GM19463 (cell line): ENCODE measurements at regions not wholly inside any gene's neighbourhood (a gene's known extent, or its start where the extent isn't known, plus 50 kb on each side); places are given as distances from the start of the nearest gene placed in this dataset.

ENCODE experiments used
- ATAC-seq: cut with Tn5 transposase; IDR thresholded peaks from one replicate; pipeline ENCODE4 v1.9.1; 2021; ENCODE audit warnings: mild to moderate bottlenecking, moderate library complexity; ENCODE audit not compliant: unreplicated experiment

DNA sequence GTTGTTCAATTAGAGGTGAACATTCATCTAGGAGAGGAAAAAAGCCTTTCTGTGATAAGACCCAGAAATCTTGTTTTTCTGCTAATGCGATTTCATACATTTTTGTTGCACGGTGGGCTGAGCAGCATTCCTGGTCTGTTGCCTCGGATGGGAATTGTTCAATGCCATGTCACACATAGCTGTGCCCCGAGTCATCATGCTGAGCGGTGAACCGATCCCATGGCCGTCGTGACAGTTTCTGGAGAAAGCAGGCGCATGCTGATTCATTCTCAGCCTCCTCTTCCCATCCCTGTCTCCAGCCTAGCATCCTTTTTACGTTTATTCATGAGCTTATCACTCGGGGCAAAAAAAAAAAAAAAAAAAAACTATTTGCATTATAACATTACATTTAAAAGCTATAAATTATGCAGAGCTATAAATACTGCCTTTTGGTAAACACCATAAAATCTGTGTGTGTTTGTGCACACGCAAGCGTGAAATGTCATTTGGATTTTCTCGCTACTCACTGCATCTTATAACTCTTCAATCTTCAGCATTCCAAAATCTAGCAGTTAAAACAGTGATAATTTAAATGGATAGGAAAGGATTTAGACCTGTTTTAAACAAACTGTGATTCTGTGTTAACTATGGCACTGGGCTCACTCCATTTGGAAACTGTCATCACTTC is 58.9 kb upstream of the IFNGR1 start:
- ATAC-seq = no peak

DNA sequence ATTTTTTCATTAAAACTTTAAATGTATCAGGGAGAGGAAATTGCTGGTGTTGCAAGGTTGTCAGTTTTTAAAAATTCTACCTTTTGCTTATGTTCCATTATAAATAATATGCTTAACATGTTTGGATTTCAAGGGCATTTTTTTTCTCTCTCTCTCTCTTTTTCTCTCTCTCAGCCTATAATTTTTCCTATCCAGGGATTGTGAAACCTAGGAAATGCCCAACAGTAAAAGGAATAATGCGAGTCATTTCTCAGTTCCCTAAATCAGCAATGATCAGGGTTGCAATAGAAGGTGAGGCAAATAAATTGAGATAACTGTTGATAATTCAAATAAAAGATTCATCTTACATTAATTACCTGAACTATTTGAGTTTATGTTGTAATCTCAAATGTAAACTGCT is 53.2 kb upstream of the IFNGR1 start:
- no peak for ATAC-seq

DNA sequence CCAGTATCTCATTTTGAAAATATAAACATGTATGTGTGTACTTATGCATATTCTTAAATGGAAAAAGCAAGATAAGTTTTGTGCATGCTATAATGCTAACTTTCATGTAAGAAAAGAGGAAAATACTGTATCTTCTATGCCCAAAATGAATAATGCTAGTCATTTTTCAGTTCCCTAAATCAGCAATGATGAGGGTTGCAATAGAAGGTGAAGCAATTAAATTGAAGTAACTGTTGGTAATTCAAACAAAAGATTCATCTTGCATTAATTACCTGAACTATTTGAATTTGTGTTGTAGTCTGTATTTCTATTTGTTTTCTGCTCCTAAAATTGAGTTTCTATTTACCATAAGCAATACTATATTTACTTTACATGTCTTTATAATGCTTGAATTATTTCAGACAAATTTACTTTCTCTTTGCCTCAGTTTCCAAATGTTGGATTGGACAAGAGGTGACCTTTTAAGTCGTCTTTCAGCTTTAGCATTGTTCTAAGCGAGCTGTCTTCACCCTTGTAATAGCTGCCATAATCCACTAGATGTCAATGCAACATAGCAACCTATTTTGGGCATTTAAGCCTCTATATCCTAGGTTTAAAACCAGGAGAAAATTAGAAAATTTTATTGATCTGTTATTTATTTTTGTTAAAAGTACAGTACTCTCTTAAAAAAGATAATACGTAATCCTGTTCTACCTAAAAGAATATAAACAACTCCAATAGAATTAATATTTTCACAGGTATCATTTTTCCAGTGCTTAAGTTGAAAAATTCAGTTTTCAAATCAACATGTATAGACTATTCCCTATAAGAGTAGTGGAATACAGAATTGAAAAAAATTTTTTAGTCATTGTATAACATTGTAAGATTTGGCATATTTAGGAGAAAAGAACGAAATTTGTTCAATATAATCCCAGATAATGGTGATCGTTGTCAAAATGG is 52.3 kb upstream of the IFNGR1 start:
- ATAC-seq = peak; percentile 57

DNA sequence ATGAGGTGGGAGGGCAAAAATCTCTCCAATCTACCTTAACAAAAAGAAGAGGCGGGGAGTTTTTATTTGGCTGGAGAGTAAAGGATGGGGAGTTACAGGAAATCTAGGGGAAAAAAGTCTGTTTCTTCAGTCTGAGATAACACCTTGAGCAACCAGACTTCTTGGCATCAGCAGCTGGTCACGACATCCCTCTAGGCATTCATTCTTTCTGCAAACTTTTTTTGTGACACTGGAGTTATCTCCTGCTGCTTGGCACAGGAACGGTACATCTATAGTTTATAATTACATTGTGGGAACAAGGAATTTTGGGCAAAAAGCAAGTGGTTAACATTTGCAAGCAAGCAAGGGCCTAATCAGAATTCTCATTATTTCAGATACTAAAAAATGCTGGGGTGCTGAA is 50.6 kb upstream of the IFNGR1 start:
- no peak for ATAC-seq

- no peak for ATAC-seq
Measured at GRCh38 chr6:137269347-137269746, 50.2 kb upstream of the IFNGR1 start.
